ENCODE measurements at regions not wholly inside any gene's neighbourhood (a gene's known extent, or its start where the extent isn't known, plus 50 kb on each side); places are given as distances from the start of the nearest gene placed in this dataset.
"Not testable (repeated sequence)": the region's sequence is repeated elsewhere in the genome, so short reads cannot be mapped to it uniquely, and the experiment has no call there.

DNA sequence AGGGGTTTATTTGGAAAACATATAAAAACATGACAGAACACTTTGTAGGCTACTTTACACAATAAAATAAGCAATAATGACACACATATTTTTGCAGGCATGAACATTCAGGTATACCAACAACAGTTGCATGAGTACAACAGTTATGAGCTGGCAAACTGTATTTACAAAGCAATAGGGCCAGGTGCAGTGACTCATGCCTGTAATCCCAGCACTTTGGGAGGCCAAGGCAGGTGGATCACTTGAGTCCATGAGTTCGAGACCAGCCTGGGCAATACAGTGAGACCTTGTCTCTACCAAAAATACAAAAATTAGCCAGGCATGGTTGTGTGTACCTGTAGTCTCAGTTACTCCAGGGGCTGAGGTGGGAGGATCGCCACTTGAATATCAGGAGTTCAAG lies 101.1 kb downstream of the BMP4 start:
- no peak for DNase-seq

DNA sequence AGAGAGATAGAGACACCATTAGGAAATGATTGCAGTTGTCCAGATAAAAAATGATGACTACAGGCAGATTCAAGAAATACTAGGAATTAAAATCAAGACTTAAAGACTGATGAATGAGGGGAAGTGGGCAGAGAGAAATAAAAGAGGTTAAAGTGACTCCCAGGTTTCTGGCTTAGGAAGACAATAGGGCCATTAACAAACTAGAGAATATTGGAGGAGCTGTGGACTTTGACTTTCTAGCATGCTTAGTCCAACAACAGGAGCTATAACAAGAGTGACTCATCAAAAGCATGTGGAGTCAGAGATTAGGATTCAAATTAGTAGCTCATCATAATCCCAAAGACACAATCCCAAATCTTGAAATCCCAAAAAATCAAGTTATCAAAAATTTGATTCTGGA lies 101.5 kb downstream of the BMP4 start:
- no peak for DNase-seq

DNA sequence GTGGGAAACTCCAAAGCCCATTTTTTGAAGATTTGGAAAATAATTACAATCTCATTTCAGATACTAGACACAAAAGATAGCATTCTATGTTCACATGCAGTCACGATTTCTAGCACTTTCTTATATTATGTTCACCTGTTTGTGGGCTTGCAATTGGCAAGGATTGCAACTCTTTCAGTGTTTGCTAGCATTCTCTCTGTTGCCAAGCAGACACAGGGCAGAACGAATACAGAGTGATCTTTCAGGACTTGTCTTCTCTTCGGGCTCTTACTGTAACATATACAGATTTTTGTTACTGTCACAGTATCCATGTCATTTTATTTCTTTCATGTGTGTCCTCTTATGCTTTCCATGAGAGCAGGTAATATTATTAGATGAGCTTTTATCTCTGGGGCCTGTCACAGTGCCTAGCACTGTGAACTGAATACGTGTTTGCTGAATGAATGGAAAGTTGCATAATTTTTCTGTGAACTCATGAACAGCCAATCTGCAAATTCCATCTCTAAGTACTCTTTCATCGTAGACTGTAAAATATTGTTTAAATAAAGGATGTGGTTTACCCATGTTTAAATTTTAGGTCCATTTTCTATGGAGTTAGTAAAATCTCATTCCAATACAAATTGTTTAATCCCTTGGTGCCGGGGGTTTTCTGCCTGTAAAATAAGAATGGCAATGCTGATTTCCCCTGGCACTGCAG lies 105.1 kb downstream of the BMP4 start:
- no peak for DNase-seq

DNA sequence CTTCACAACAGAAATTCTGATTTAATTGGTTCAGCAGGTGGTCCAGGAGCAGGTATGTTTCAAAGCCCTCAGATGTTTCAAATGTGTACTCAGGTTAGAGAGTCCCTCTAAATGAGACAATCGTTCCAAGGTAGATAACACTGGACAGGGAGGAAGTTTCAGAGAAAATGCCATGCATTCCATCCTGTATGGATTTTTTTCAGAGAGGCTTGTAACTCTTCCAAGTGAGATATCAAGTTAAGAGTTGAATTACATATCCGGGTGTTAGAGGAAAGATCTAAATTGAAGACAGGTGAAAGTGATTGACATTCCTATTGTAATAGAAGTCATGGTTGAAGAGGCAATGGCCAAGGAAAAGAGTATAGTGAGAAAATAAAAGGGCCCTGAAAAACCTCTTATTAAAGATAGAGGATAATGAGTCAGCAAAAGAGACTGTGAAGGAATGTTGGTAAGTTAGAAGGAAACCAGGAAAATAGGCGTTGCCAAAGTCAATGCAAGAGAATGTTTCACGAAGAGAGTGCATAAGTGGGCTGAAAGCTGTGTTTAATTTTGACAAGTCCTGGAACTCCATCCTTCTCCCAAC lies 105.8 kb downstream of the BMP4 start:
- DNase-seq = no peak

DNA sequence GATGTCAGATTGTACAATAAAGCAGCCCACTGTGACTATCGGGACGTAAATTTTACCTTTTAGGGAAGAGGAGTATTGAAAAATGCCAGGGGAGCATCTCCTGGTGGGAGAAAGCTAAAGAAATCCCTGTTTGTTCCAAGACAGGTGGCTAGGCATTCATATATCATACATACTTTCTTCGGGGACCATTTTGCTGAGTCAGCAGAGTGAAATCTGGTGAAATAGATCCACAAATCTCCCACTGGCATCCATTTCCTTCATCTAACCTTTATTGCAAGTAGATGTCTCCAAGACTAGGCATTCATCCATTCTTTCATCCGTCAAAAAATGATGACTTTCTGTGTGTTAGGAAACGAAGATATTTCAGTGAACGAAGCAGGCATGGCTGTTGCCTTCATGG lies 107.1 kb downstream of the BMP4 start:
- no peak for DNase-seq

DNA sequence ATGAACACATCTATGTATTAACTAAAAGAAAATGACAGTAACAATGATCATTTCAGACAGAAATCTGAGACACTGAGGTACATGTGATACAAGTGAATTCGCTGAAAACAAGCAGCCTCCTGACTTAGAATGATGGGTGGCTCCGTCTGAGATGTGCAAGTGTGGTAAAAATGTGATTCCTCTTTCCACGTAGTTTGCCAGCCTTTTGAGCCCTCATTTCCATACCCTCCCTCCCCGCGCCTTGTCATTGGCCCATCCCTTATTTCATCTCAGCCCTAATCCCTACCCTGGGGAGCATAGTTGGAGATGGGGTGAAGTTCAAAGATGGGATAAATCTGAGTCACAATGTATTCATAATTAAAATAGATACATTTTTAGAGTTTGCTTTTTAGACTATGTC lies 107.8 kb downstream of the BMP4 start:
- DNase-seq = no peak

DNA sequence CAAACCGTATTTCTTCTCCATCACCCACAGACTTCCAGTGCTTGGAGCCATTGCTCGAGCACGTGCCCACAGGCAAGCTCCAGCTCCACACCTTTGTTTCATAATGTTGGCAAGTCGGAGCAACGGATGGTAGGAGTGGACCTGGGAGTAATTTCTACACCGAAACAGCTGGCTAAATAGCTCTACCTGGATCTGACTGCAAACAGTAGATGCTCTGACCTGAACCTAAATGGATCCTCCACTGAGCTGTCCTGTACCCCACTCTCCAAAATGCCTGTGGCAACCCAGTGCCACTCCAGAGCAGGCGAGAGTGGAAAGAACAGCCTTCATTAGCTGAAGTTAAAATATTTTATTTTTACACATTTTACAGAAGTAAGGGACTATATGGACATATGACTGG lies 108.7 kb downstream of the BMP4 start:
- no peak for DNase-seq

DNA sequence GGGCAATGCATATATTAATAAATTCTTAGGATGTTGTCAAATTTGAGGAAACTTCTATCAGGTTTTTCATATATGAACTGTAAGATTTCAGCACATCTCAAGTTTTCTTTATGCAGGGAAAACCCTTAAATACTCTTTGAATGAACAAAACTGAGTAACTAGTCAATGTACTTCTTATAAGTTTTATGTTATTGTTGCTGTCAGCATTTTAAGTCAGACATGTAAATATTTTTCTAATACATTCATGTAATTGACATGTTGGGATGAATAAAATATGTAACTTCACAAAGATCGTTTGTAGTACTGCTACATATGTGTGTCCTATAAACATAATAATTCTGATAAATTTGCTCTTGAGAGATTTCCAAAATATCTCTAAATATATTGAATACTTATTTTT lies 109.6 kb downstream of the BMP4 start:
- no peak for DNase-seq

DNA sequence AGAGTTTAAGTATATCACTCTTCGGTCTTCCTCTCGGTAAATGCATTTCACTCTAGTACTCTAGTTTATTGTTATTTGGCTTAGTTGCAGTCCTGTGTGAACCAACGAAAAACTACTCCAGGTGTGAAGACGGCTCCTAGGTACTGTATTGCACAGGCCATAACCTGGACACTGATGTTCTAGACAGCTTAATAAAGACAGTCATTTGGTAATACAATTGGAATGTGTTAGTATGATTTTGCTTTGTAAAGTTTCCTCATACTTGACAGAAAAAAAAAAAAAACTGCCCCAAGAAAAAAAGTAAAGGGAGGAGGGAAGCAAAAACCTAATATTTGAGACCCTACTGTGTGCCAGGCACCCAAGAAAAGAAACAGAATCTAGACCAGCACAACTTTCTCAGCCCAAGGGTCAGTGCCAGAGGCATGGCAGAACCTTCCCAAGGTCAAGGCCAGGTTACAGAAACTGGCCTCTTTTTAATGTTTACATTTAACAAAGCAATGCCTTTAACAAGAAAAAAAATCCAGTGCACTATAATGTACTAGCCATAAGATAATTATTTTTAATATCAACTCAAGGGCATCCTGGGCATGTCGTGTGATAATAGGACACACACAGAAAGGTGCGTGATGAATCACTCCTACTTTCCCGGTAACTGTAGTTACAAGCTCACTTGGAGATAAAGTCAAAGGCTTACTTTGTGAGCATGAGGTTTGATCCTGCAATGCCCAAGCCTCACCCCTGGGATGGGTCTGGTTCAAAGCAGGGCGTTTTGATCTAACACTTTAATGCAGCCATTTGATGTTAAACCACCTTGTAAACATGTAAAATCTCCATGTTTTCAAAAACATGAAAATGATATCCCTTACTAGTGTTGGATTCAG lies 110.6 kb downstream of the BMP4 start:
- no peak for DNase-seq

DNA sequence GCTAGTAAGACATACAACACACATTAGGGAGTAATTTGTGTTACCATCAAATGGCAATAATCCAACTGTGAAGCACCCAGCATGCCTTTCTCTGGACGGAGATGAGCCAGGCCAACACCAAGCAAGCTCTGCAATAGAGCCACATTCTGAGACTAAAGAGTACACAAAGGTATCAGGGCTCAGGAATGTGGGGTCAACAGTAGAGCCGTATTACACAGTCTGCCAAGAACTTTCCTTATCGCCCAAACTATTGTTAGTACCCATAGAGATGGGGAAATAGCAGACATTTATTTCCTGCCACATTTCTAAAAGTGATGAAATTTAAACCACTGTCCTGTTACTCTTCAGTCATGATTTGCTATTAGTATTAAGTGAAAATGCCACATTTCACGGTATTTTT lies 113.7 kb downstream of the BMP4 start:
- DNase-seq = no peak

DNA sequence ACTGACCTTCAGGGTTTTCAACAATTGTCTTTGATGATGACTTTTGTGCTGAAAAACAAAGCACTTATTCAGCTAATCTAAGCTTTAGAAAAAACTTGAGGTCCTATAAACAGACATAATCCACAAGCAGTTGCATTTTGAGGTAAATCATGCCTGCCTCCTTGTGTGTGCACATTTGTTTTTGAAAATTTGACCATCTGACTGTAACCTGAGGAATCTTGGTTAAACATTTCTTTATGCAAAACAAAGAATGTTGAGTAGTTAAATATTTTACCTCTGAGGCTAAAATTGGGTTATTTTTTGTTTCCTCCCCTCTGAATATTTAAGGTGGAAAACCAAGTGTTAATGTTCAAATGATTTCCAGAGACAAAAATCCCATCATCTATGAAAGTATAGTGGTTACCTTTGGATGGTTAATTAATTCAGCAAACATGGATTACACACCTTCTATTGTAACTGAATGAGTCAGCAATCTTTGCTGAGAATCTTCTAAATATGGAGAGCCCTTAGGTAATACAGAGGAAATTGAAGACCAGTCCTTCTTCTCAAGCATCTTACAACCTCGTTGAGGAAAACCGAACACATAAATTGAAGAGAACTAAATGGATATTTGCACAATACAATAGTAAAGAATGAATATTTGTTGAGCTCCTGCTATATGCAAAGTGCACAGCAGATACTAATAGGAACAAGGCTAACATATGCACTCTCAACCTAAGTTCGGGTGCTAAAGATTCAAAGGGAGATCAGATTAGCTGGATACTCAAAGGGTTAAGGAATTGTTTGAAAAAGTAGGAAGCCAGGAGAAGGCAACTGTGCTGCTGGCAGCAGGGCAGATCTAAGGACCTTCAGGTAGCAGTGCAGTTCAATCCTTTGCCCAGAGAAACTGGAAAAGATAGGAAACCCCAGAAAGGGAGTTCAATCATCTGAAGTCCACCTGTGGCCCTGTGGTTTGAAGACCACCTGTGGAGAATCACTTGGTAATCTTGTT lies 115.2 kb downstream of the BMP4 start:
- DNase-seq = no peak

DNA sequence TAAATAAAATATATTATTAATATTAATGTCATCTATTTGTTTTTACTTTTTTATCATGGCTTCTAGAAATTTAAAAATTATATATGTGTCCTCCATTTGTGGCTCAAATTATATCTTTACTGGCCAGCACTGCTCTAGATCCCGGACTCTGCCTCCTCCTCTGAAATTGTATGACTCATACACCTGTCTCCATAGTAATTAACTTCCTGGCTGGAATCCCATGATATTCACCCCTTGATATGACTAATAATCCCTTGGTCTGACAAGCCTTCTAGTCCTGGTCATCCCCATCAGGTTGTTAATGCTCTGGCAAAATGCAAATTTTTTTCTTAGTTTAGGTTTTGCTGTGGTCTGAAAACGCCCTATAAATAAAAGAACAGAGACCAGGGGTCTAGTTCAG lies 116.2 kb downstream of the BMP4 start:
- DNase-seq = no peak

DNA sequence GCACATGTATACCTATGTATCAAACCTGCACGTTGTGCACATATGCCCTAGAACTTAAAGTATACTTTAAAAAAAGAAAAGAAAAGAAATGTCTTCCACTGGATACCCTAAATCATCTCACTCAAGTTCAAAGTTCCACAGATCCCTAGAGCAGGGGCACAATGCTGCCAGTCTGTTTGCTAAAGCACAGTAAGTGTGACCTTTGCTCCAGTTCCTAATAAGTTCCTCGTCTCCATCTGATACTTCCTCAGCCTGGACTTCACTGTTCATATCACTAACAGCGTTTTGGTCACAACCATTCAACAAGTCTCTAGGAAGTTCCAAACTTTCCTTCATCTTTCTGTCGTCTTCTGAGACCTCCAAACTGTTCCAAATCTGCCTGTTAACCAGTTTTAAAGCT lies 118.3 kb downstream of the BMP4 start:
- DNase-seq = no peak

DNA sequence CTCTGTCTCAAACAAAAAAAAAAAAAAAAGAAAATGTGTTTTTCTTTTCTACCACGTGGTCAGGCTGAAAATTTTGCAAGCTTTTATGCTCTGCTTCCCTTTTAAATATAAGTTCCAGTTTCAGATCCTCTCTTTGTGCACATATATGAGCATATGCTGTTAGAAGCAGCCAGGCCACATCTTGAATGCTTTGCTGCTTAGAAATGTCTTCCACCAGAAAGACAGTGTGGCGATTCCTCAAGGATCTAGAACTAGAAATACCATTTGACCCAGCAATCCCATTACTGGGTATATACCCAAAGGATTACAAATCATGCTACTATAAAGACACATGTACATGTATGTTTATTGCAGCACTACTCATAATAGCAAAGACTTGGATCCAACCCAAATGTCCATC lies 119.0 kb downstream of the BMP4 start:
- not testable (repeated sequence) for DNase-seq

DNA sequence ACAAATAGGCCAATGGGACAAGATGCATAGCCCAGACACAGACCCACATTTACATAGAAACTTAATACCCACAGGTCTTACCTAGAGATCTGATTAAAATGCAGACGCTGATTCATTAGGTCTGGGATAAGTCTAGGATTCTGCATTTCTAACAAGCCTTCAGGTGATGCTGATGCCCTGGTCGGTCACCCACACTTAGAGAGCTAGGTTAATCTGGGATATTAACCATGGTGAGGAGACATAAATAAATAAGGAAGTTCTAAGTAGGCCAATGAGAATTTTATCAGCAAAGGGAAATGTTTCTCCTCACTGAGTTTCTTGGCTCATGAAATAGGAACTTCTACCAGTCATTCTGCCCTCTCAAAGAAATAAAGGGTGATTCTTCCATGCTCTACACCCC lies 120.1 kb downstream of the BMP4 start:
- DNase-seq = no peak

DNA sequence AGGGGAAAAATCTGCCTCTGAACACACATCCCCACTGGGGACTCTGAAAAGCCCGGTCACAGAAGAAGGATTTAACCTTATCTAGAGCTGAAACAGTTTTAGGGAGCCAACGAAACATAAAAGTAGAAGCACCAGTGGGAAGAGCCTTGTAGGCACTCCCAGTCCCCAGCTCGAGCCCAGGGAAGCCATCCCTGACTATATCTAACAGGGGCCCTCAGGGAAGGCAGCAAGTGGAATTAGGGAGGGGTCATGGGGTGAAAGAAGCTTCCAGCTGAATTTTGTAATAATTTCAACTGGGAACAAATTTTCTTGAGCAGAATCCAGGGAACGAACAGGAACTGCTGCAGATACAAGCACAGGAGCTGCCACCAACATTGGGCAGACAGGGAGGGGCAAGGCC lies 127.8 kb downstream of the BMP4 start:
- no peak for DNase-seq

DNA sequence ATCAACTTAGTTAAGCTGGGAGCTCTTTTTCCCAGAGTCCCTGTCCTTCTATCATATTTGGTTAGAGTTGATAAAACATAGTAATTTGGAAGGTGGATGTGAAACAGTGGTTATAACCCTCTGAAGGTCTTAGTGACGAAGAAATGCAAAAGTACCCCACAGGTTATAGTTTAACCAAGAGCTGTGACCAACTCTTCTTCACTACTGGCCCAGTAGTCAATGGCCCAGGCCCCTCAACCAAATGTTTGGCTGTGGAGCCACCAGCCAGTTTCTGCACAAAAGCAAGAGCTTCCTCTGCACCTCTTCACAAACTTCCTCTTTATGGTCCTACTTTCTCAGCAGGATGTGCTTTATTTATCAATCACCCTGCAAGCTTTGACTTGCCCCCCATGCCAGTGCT lies 132.6 kb downstream of the BMP4 start:
- no peak for DNase-seq

DNA sequence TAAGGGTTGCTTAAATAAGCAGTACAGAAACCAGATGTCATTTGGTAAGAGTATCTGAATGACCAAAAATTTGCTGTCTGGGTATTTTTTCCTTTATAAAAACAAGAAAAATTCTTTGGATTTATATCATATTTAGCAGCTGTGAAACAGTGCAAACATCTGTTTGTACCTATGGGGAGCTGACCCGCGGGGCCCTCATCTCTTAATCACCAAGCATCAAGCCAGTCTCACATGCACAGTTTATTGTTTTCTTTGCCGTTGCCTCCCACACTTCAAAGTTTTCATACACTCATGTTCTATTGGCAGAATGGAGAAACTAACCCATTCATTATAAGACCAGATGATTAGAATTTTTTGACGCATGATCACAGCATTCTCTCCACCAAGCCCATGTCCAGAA lies 142.2 kb downstream of the BMP4 start:
- DNase-seq = no peak

DNA sequence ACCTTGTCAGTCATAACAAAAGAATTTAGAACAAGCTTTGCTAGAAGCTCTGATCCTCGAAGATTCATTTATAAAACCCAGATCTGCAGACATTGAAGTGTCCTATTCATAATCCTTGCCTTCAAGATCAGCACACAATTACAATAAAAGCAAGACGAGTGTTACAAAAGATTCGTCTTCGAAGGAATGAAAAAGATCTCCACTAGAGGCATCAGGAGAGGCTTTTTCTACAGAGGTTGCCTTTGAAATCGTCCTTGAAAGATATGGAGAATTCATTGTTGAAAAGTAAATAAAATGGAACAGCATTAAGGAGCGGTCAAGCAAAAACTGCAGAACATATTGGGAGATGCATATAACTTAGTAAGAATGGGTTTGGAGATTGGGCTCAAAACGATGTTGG lies 146.4 kb downstream of the BMP4 start:
- DNase-seq = no peak

DNA sequence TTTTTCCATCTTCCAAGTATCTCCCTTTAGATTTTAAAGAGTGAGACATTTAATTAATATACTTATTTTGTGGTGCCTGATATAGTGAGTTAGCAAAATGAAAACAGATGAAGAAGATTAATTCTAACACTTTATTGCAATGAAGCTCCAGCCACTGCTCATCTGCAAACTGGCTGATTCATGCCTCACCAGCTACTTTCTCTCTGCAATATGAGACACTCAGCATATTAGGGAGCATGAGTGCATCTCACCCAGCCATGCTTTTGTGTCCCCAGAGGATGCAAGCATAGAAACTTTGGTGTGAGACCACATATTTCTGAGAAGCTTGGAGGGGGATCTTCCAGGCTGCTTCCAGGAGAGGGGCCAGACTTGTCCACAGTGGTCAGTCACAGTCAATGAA lies 148.6 kb downstream of the BMP4 start:
- DNase-seq = no peak

DNA sequence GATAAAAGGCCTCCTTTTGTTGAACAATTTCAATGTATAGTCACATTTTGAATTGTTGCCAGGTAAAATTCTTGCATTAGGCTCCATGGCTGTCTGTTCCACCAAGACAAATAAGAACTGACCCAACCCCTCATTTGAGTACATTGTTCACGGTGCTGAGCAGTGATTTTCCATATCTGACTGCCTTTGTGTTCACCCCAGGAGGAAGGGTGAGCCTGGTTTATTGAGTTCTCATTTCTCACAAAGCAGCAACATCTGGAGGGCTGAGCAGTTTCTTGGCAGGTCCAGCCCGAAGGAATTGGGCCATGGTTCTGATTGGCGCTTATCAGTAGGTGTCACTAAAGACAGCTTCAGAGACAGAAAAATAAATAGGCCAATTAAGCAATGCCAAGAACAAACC lies 149.1 kb downstream of the BMP4 start:
- DNase-seq = no peak

DNA sequence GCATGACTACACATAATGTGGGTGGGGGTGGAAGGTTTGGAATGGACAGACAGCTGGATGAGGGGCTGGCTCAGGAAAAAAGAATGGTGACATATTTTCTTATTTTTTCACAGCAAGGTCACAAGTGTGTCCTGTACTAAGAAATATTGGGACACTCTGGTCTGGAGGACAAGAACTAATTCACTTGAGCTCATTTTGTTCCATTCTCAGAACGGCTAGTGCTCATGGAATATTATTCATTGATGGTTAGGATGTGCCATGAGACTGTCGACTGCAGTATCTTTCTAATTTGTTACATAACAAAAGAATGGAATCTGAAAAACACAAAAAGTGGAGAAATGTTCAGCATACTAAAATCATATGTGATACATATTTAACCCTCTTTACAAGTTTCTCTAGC lies 149.5 kb downstream of the BMP4 start:
- DNase-seq = no peak

DNA sequence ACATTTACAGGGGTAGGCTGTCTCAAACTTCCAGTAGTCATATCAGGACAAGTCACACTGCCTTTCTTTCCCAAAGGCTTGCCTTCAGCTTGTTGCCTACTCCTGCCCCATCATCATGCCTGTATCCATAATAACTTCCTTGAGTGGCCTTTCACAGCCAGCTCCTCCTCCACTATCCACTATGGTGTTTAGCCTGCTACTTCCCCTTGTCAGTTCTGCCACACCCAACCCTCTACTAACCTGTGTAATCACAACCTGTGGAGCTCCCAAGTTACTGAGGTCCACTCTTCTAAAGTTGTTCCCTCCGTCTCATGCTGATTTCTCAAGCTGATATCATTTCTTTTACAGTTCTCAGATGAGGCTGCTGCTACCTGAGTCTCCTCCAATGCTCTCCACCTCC lies 159.9 kb downstream of the BMP4 start:
- DNase-seq = no peak
